ENCODE measurements at regions not wholly inside any gene's neighbourhood (a gene's known extent, or its start where the extent isn't known, plus 50 kb on each side); places are given as distances from the start of the nearest gene placed in this dataset.

GRCh38 chr12:111284709-111285108 lies 84.2 kb downstream of the PHETA1 start:
- TF ChIP-seq RARB (CRISPR knock-in tag; IDR thresholded peaks at IDR 0.05) (no peak), TSHZ2 (CRISPR knock-in tag; IDR thresholded peaks at IDR 0.05) (no peak), ISL1 (CRISPR knock-in tag; IDR thresholded peaks at IDR 0.05) (no peak), CREB5 (CRISPR knock-in tag; IDR thresholded peaks at IDR 0.05; ENCODE audit: low read depth) (no peak), ZC3H10 (CRISPR knock-in tag; IDR thresholded peaks at IDR 0.05) (no peak), PATZ1 (CRISPR knock-in tag; IDR thresholded peaks at IDR 0.05; ENCODE audit: borderline replicate concordance) (no peak), ZFP30 (CRISPR knock-in tag; IDR thresholded peaks at IDR 0.05) (no peak), ZNF8 (CRISPR knock-in tag; IDR thresholded peaks at IDR 0.05) (no peak), ZFP3 (CRISPR knock-in tag; IDR thresholded peaks at IDR 0.05) (no peak), ARNTL (CRISPR knock-in tag; IDR thresholded peaks at IDR 0.05; ENCODE audit: borderline replicate concordance, low read depth) (no peak), SNAI2 (CRISPR knock-in tag; IDR thresholded peaks at IDR 0.05) (no peak), BACH2 (CRISPR knock-in tag; IDR thresholded peaks at IDR 0.05; ENCODE audit: borderline replicate concordance) (no peak), OSR1 (CRISPR knock-in tag; IDR thresholded peaks at IDR 0.05) (no peak), GLIS3 (CRISPR knock-in tag; IDR thresholded peaks at IDR 0.05) (no peak)
